ENCODE measurements at regions not wholly inside any gene's neighbourhood (a gene's known extent, or its start where the extent isn't known, plus 50 kb on each side); places are given as distances from the start of the nearest gene placed in this dataset.

GRCh38 chr4:41428601-41429279 lies 109.2 kb upstream of the LIMCH1 start:
- H3K4me3 ChIP-seq (ENCODE audit: low read depth, low read length) = no peak overlapping the region
- TF ChIP-seq, protein P1, sequence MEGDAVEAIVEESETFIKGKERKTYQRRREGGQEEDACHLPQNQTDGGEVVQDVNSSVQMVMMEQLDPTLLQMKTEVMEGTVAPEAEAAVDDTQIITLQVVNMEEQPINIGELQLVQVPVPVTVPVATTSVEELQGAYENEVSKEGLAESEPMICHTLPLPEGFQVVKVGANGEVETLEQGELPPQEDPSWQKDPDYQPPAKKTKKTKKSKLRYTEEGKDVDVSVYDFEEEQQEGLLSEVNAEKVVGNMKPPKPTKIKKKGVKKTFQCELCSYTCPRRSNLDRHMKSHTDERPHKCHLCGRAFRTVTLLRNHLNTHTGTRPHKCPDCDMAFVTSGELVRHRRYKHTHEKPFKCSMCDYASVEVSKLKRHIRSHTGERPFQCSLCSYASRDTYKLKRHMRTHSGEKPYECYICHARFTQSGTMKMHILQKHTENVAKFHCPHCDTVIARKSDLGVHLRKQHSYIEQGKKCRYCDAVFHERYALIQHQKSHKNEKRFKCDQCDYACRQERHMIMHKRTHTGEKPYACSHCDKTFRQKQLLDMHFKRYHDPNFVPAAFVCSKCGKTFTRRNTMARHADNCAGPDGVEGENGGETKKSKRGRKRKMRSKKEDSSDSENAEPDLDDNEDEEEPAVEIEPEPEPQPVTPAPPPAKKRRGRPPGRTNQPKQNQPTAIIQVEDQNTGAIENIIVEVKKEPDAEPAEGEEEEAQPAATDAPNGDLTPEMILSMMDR (conservative IDR thresholded peaks at IDR 0.05; ENCODE audit: low read depth, low read length) = no peak
- DNase-seq (ENCODE audit: low read depth) = no peak

- no peak overlapping the region for H3K4me3 ChIP-seq (ENCODE audit: low read depth, low read length)
- no peak for DNase-seq (ENCODE audit: low read depth)
- TF ChIP-seq, protein P1 (conservative IDR thresholded peaks at IDR 0.05; ENCODE audit: low read depth, low read length) = no peak
Observed at GRCh38 chr4:41429280-41429669, 108.7 kb upstream of the LIMCH1 start.

DNA sequence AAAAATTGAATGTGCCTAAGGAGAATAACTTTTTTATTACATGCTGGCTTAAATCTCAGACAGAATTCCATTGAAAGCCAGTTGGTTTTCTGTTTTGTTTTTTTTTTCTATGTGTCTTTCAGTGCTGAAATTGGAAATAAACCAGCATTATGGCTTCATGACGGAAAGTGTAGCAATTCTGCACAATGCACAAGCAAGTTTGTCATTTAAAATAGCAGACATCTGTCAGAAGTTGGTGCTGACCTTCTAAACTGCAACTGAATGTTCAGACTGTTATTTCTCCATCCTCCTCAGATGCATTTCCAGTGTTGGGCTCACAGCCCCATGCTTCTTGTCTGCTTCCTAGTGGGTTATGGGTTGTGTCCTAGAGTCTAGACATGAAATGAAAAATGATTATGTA lies 107.2 kb upstream of the LIMCH1 start:
- TF ChIP-seq, protein P1 (conservative IDR thresholded peaks at IDR 0.05; ENCODE audit: low read depth, low read length) = no peak
- DNase-seq (ENCODE audit: low read depth) = no peak
- H3K4me3 ChIP-seq (ENCODE audit: low read depth, low read length) = no peak overlapping the region

DNA sequence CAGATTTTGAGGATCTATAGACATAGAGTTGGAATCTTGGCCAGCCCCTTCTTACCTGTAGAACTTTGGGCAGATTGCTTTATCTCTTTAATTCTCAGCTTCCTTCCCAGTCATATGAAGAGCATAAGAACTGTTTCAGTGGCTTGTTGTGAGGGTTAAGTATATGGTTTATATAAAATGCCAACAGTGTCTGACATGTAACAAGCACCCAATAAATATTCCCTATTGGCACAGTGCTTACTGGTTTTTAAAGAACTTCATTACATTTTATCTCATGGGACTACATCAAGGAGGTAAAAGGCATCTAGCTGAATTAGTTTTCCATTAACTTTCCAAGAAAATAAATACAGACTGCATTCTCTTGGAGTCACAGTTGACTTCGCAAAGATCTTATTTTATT lies 106.7 kb upstream of the LIMCH1 start:
- TF ChIP-seq, protein P1 (conservative IDR thresholded peaks at IDR 0.05; ENCODE audit: low read depth, low read length) = no peak
- no peak overlapping the region for H3K4me3 ChIP-seq (ENCODE audit: low read depth, low read length)

GRCh38 chr4:41432219-41432618 lies 105.7 kb upstream of the LIMCH1 start:
- no peak for DNase-seq (ENCODE audit: low read depth)
- no peak overlapping the region for H3K4me3 ChIP-seq (ENCODE audit: low read depth, low read length)
- TF ChIP-seq, protein P1 (conservative IDR thresholded peaks at IDR 0.05; ENCODE audit: low read depth, low read length) = no peak

More for the DNA sequence above, 106.7 kb upstream of the LIMCH1 start:
- DNase-seq (ENCODE audit: low read depth) = no peak

DNA sequence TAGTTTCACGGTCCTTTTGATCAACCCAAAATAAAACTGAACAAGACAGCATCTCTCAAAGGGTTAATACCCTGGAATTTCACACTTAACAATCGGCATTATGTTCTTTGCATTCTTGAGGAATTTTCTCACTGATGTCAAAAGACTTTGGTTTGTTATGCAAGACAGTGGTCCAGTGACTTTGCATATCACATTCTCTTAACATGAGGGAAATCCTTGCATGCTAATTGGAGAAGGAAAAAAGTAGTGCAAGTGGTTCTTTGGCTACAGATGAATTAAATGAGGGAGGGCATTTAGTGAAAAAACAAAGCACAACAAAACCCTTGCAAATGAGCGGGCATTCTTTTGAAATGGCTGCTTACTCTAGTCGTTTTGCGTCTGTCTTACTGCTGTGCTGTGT lies 105.1 kb upstream of the LIMCH1 start:
- H3K4me3 ChIP-seq (ENCODE audit: low read depth, low read length) = no peak overlapping the region
- TF ChIP-seq, protein P1 (conservative IDR thresholded peaks at IDR 0.05; ENCODE audit: low read depth, low read length) = no peak
- DNase-seq (ENCODE audit: low read depth) = peak; percentile 98

GRCh38 chr4:41433361-41433760 lies 104.6 kb upstream of the LIMCH1 start:
- TF ChIP-seq, protein P1 (conservative IDR thresholded peaks at IDR 0.05; ENCODE audit: low read depth, low read length) = no peak
- no peak for DNase-seq (ENCODE audit: low read depth)
- H3K4me3 ChIP-seq (ENCODE audit: low read depth, low read length) = no peak overlapping the region
